ENCODE measurements at regions not wholly inside any gene's neighbourhood (a gene's known extent, or its start where the extent isn't known, plus 50 kb on each side); places are given as distances from the start of the nearest gene placed in this dataset.

DNA sequence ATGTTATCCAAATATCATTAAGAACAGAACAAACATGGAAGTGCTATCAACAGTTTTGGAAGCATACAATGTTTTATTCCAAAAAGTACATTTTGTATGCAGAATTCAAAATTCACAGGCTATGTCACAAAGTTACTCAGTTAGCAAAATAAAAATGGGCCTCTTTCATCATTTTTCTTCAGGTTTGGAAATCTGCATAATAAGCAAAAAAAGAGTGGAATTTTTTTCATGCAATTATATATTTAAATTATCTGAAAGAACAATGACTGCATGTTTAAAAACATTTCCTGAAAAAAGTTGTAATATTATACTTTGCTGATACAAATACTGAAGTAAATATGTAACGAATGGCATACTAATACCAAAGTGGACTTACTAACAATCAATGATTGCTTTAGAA lies 161.2 kb upstream of the MBL2 start:
- H3K9me2 ChIP-seq (ENCODE audit: insufficient read depth, low read length), result no peaks in the 10 kb centered on the region
- H4K20me1 ChIP-seq (ENCODE audit: insufficient read depth), result no peaks in the 10 kb centered on the region
- no peak overlapping the region for H3K4me3 ChIP-seq (ENCODE audit: low read length)
- no peak overlapping the region for H3K27ac ChIP-seq (ENCODE audit: low read length)
- no peaks in the 10 kb centered on the region for H3K27me3 ChIP-seq (ENCODE audit: insufficient read depth, low read depth, low read length)
- no peaks in the 10 kb centered on the region for H3F3A ChIP-seq (ENCODE audit: insufficient read depth, low read length, poor library complexity, severe bottlenecking)
- no peaks in the 10 kb centered on the region for H3K9me3 ChIP-seq (ENCODE audit: low read length)
- no peak overlapping the region for H3K9ac ChIP-seq (ENCODE audit: low read length)
- no peaks in the 10 kb centered on the region for H3K79me2 ChIP-seq (replicated peaks; ENCODE audit: insufficient read depth, low read length)
- no peak overlapping the region for H2AFZ ChIP-seq (ENCODE audit: low read depth, low read length)
- H3K4me2 ChIP-seq (ENCODE audit: low read length), result no peak overlapping the region
- TF ChIP-seq POLR2AphosphoS5 (IDR thresholded peaks at IDR 0.05) (no peak), EP300 (conservative IDR thresholded peaks at IDR 0.05; ENCODE audit: poor library complexity, severe bottlenecking) (no peak), EZH2 (IDR thresholded peaks at IDR 0.05; ENCODE audit: borderline replicate concordance, insufficient read depth, low read length, poor library complexity, severe bottlenecking) (no peak), RAD21 (conservative IDR thresholded peaks at IDR 0.05) (no peak), MXI1 (conservative IDR thresholded peaks at IDR 0.05; ENCODE audit: poor library complexity, severe bottlenecking) (no peak), SMC3 (conservative IDR thresholded peaks at IDR 0.05; ENCODE audit: poor library complexity) (no peak), TAF1 (IDR thresholded peaks at IDR 0.05; ENCODE audit: low read depth) (no peak), CTCF (IDR thresholded peaks at IDR 0.05; ENCODE audit: poor library complexity, severe bottlenecking) (no peak)
- TF ChIP-seq, protein P1, sequence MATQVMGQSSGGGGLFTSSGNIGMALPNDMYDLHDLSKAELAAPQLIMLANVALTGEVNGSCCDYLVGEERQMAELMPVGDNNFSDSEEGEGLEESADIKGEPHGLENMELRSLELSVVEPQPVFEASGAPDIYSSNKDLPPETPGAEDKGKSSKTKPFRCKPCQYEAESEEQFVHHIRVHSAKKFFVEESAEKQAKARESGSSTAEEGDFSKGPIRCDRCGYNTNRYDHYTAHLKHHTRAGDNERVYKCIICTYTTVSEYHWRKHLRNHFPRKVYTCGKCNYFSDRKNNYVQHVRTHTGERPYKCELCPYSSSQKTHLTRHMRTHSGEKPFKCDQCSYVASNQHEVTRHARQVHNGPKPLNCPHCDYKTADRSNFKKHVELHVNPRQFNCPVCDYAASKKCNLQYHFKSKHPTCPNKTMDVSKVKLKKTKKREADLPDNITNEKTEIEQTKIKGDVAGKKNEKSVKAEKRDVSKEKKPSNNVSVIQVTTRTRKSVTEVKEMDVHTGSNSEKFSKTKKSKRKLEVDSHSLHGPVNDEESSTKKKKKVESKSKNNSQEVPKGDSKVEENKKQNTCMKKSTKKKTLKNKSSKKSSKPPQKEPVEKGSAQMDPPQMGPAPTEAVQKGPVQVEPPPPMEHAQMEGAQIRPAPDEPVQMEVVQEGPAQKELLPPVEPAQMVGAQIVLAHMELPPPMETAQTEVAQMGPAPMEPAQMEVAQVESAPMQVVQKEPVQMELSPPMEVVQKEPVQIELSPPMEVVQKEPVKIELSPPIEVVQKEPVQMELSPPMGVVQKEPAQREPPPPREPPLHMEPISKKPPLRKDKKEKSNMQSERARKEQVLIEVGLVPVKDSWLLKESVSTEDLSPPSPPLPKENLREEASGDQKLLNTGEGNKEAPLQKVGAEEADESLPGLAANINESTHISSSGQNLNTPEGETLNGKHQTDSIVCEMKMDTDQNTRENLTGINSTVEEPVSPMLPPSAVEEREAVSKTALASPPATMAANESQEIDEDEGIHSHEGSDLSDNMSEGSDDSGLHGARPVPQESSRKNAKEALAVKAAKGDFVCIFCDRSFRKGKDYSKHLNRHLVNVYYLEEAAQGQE (IDR thresholded peaks at IDR 0.05; ENCODE audit: borderline replicate concordance), result no peak
- no peaks in the 10 kb centered on the region for H3K36me3 ChIP-seq (ENCODE audit: insufficient read depth, low read length)

- Histone ChIP-seq H3K36me3 (ENCODE audit: insufficient read depth, low read length) (no peaks in the 10 kb centered on the region), H3K79me2 (replicated peaks; ENCODE audit: insufficient read depth, low read length) (no peaks in the 10 kb centered on the region), H3K4me2 (ENCODE audit: low read length) (no peak overlapping the region), H3K9ac (ENCODE audit: low read length) (no peak overlapping the region), H3K9me2 (ENCODE audit: insufficient read depth, low read length) (no peaks in the 10 kb centered on the region), H2AFZ (ENCODE audit: low read depth, low read length) (no peak overlapping the region), H3F3A (ENCODE audit: insufficient read depth, low read length, poor library complexity, severe bottlenecking) (no peaks in the 10 kb centered on the region), H3K9me3 (ENCODE audit: low read length) (no peaks in the 10 kb centered on the region), H3K4me3 (ENCODE audit: low read length) (no peak overlapping the region), H3K27me3 (ENCODE audit: insufficient read depth, low read depth, low read length) (no peaks in the 10 kb centered on the region), H4K20me1 (ENCODE audit: insufficient read depth) (no peaks in the 10 kb centered on the region), H3K27ac (ENCODE audit: low read length) (no peak overlapping the region)
- TF ChIP-seq POLR2AphosphoS5 (IDR thresholded peaks at IDR 0.05) (no peak), EZH2 (IDR thresholded peaks at IDR 0.05; ENCODE audit: borderline replicate concordance, insufficient read depth, low read length, poor library complexity, severe bottlenecking) (no peak), MXI1 (conservative IDR thresholded peaks at IDR 0.05; ENCODE audit: poor library complexity, severe bottlenecking) (no peak), SMC3 (conservative IDR thresholded peaks at IDR 0.05; ENCODE audit: poor library complexity) (no peak), CTCF (IDR thresholded peaks at IDR 0.05; ENCODE audit: poor library complexity, severe bottlenecking) (no peak), RAD21 (conservative IDR thresholded peaks at IDR 0.05) (no peak), EP300 (conservative IDR thresholded peaks at IDR 0.05; ENCODE audit: poor library complexity, severe bottlenecking) (no peak), TAF1 (IDR thresholded peaks at IDR 0.05; ENCODE audit: low read depth) (no peak)
- TF ChIP-seq, protein P1 (IDR thresholded peaks at IDR 0.05; ENCODE audit: borderline replicate concordance), result no peak
Observed at GRCh38 chr10:52927678-52928077, 155.1 kb upstream of the MBL2 start.
